ENCODE measurements at regions not wholly inside any gene's neighbourhood (a gene's known extent, or its start where the extent isn't known, plus 50 kb on each side); places are given as distances from the start of the nearest gene placed in this dataset.

GRCh38 chr5:92599217-92599810 lies 981.7 kb downstream of the NR2F1-AS1 start:
- ChIA-PET CTCF (interaction anchor here (1.9 kb wide), 1 partner anchor 81 kb away, joined by 6 read pairs; no protein-coding TSS in a partner anchor), POLR2A (no interaction called here)
- Mint-ChIP-seq H3K4me1 (peaks cover 3% of the 10 kb centered on the region; the same call in 1 of the 2 replicates), H3K4me3 (no peak overlapping the region), H3K36me3 (no peaks in the 10 kb centered on the region), H3K27ac (no peak overlapping the region), H3K27me3 (ENCODE audit: low read depth) (no peaks in the 10 kb centered on the region), H3K9me3 (peaks cover 13% of the 10 kb centered on the region)
- no peak for DNase-seq (ENCODE audit: low spot score)
- no peak for ATAC-seq
- no peak for TF ChIP-seq ZMAT4 (CRISPR knock-in tag; IDR thresholded peaks at IDR 0.05)
- no peak for TF ChIP-seq TP53 (CRISPR knock-in tag; IDR thresholded peaks at IDR 0.05)
- TF ChIP-seq, protein P1, sequence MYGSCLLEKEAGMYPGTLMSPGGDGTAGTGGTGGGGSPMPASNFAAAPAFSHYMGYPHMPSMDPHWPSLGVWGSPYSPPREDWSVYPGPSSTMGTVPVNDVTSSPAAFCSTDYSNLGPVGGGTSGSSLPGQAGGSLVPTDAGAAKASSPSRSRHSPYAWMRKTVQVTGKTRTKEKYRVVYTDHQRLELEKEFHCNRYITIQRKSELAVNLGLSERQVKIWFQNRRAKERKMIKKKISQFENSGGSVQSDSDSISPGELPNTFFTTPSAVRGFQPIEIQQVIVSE (CRISPR knock-in tag; IDR thresholded peaks at IDR 0.05; ENCODE audit: borderline replicate concordance): no peak
- TF ChIP-seq GABPB1 (CRISPR knock-in tag; IDR thresholded peaks at IDR 0.05): no peak
- TF ChIP-seq ZNF423 (CRISPR knock-in tag; IDR thresholded peaks at IDR 0.05): no peak

- ChIA-PET POLR2A (no interaction called here), CTCF (no interaction called here)
- Mint-ChIP-seq H3K27ac (no peak overlapping the region), H3K27me3 (ENCODE audit: low read depth) (no peaks in the 10 kb centered on the region), H3K4me1 (peaks cover 4% of the 10 kb centered on the region; the same call in 1 of the 2 replicates), H3K9me3 (no peaks in the 10 kb centered on the region), H3K4me3 (no peak overlapping the region), H3K36me3 (no peaks in the 10 kb centered on the region)
- no peak for TF ChIP-seq GTF2I (CRISPR knock-in tag; conservative IDR thresholded peaks at IDR 0.05)
- no peak for TF ChIP-seq FOXJ3 (CRISPR knock-in tag; IDR thresholded peaks at IDR 0.05; ENCODE audit: borderline replicate concordance)
- no peak for TF ChIP-seq ZNF219 (CRISPR knock-in tag; IDR thresholded peaks at IDR 0.05; ENCODE audit: borderline replicate concordance)
- TF ChIP-seq FOXP1 (CRISPR knock-in tag; IDR thresholded peaks at IDR 0.05; ENCODE audit: borderline replicate concordance): no peak
- no peak for TF ChIP-seq MXD4 (CRISPR knock-in tag; IDR thresholded peaks at IDR 0.05; ENCODE audit: borderline replicate concordance)
- TF ChIP-seq ZNF263 (CRISPR knock-in tag; IDR thresholded peaks at IDR 0.05; ENCODE audit: low read depth): no peak
- no peak for TF ChIP-seq NFATC4 (CRISPR knock-in tag; IDR thresholded peaks at IDR 0.05)
- ATAC-seq: no peak
- DNase-seq (ENCODE audit: low spot score): no peak
These were observed 987.0 kb downstream of the NR2F1-AS1 start for GRCh38 chr5:92594031-92594430.

- Mint-ChIP-seq H3K36me3 (no peaks in the 10 kb centered on the region), H3K27me3 (ENCODE audit: low read depth) (no peaks in the 10 kb centered on the region), H3K9me3 (peaks cover 4% of the 10 kb centered on the region; the same call in 1 of the 2 replicates), H3K4me1 (peaks cover 4% of the 10 kb centered on the region; the same call in 1 of the 2 replicates), H3K27ac (no peak overlapping the region), H3K4me3 (no peak overlapping the region)
- no peak for DNase-seq (ENCODE audit: low spot score)
- POLR2A ChIA-PET: no interaction called here
- no peak for ATAC-seq
- CTCF ChIA-PET: no interaction called here
- TF ChIP-seq MYBL2 (CRISPR knock-in tag; IDR thresholded peaks at IDR 0.05): no peak
- TF ChIP-seq ERG (CRISPR knock-in tag; IDR thresholded peaks at IDR 0.05): no peak
- no peak for TF ChIP-seq ZNF416 (CRISPR knock-in tag; IDR thresholded peaks at IDR 0.05)
- TF ChIP-seq, protein P2, sequence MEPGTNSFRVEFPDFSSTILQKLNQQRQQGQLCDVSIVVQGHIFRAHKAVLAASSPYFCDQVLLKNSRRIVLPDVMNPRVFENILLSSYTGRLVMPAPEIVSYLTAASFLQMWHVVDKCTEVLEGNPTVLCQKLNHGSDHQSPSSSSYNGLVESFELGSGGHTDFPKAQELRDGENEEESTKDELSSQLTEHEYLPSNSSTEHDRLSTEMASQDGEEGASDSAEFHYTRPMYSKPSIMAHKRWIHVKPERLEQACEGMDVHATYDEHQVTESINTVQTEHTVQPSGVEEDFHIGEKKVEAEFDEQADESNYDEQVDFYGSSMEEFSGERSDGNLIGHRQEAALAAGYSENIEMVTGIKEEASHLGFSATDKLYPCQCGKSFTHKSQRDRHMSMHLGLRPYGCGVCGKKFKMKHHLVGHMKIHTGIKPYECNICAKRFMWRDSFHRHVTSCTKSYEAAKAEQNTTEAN (CRISPR knock-in tag; IDR thresholded peaks at IDR 0.05): no peak
These were observed 992.1 kb downstream of the NR2F1-AS1 start for GRCh38 chr5:92588876-92589275.

GRCh38 chr5:92581690-92582089 lies 999.3 kb downstream of the NR2F1-AS1 start:
- POLR2A ChIA-PET: no interaction called here
- no peaks in the 10 kb centered on the region for H3K4me1 Mint-ChIP-seq
- H3K27me3 Mint-ChIP-seq (ENCODE audit: low read depth): no peaks in the 10 kb centered on the region
- peaks cover 8% of the 10 kb centered on the region; the same call in 1 of the 2 replicates for H3K9me3 Mint-ChIP-seq
- TF ChIP-seq USF2 (CRISPR knock-in tag; IDR thresholded peaks at IDR 0.05): no peak
- TF ChIP-seq RELA (CRISPR knock-in tag; IDR thresholded peaks at IDR 0.05; ENCODE audit: borderline replicate concordance): no peak
- no peak for TF ChIP-seq SP1 (CRISPR knock-in tag; conservative IDR thresholded peaks at IDR 0.05)
- no peak for TF ChIP-seq TEAD1 (CRISPR knock-in tag; IDR thresholded peaks at IDR 0.05)
- TF ChIP-seq IRF2 (CRISPR knock-in tag; IDR thresholded peaks at IDR 0.05; ENCODE audit: borderline replicate concordance, low read depth): no peak
- TF ChIP-seq ZNF121 (CRISPR knock-in tag; IDR thresholded peaks at IDR 0.05): no peak
- no peak for TF ChIP-seq NR1H2 (CRISPR knock-in tag; IDR thresholded peaks at IDR 0.05)
- no peak for TF ChIP-seq CBFB (CRISPR knock-in tag; IDR thresholded peaks at IDR 0.05; ENCODE audit: low read depth)
- TF ChIP-seq CTCF (IDR thresholded peaks at IDR 0.05): no peak
- no peak overlapping the region for H3K4me3 Mint-ChIP-seq
- no peak for ATAC-seq
- CTCF ChIA-PET: no interaction called here
- no peaks in the 10 kb centered on the region for H3K36me3 Mint-ChIP-seq
- no peak overlapping the region for H3K27ac Mint-ChIP-seq
- DNase-seq (ENCODE audit: low spot score): no peak
